ENCODE measurements at regions not wholly inside any gene's neighbourhood (a gene's known extent, or its start where the extent isn't known, plus 50 kb on each side); places are given as distances from the start of the nearest gene placed in this dataset.

DNA sequence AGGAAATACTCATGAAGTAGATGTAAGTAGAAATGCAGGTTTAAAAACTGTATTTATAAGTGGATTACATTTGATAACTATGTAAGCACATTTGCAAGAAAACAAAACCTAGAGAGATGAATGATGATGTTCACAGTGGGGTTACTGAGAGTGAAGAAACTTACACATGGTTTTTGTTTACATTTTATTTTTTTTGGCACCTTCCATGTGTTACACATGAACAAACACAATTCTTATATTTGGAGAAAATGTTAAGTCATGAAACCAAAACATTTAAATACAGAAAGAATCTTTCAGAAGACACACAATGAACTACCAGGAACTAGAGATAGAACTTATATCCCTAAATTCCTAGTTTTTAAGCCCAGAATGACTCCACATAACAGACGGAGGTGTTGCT, 51.5 kb upstream of the SPATA31E1 start:
- no peak for DNase-seq
- TF ChIP-seq GATA1 (IDR thresholded peaks at IDR 0.05; ENCODE audit: low read depth, low read length): no peak
- TF ChIP-seq POLR2A (IDR thresholded peaks at IDR 0.05; ENCODE audit: low read length): no peak
